GM21447 (cell line): ENCODE measurements at regions not wholly inside any gene's neighbourhood (a gene's known extent, or its start where the extent isn't known, plus 50 kb on each side); places are given as distances from the start of the nearest gene placed in this dataset.

Experiments used
- ATAC-seq: cut with Tn5 transposase; IDR thresholded peaks from one replicate; pipeline ENCODE4 v1.9.1; 2021; ENCODE audit not compliant: unreplicated experiment

DNA sequence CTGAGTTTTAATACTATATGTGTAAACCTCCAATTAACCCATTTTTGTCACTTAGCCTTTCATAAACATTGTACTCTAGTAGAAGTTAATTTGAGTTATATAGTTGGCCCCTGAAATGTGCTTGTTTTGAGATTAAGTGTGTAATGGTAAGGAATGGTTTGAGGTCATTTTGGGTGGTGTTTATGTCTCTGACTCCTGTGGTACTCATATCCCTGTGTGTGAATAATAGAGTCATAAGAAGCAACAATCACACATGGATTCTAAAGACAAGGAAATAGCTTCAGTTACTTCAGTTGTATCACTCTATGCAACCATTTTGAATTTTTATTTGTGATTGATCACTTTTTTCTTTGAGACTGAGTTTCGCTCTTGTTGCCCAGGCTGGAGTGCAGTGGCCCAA, 408.5 kb downstream of the MFSD1 start:
- ATAC-seq: no peak

DNA sequence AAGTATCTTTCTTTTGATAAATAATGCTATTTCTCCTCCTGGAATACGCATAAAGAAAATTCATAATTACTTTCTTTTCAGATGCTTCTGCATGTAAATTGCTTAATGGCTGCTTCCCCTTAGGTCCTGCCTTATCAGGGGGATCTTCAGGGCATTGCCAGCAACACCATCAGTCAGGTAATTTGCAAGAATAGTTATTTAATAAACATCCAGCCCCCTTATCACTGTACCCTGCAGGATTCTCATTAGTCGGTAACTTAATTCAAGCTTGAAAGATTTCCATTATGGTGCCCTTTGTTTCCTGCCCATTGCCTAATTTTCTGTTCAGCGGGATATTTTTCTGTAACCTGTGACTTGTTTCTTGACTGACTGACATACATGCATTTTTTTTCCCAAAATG, 414.5 kb downstream of the MFSD1 start:
- no peak for ATAC-seq

DNA sequence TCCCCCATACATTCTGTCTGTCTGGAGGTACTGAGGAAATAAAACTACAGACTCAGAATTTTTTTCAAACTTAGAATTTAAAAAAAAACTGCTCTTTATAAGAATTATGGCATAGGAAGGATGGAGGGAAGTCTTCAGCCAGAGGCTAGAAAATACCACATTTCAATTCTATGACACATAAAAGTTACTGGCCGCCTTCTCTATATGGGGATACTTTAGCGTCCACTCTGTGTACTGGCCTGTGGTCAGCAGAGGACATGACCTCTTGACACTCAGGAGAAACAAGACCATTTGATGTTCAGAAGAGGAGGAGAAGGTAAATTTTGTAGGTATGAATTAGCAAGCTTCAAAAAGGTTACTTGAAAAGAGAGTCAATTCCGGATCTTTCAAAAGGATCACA, 417.4 kb downstream of the MFSD1 start:
- no peak for ATAC-seq

DNA sequence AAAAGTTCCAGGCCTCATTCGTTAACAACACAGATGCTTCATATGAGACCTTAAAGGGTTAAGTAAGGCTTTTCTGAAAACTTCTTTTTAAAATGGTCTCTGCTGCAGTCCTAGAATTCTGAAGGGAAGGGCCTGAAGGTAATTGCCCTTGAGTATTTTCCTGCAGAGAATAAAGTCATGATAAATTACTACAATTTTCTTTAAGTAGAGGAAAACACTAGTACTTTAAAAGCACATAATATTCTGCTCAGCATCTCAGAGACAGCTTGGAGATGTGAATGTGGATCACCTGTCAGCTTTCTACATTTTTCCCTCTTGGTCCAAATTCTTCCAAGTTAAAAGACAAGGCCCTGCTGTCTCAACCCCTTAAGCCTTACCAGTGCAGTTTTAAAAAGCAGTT, 419.5 kb downstream of the MFSD1 start:
- ATAC-seq: no peak

DNA sequence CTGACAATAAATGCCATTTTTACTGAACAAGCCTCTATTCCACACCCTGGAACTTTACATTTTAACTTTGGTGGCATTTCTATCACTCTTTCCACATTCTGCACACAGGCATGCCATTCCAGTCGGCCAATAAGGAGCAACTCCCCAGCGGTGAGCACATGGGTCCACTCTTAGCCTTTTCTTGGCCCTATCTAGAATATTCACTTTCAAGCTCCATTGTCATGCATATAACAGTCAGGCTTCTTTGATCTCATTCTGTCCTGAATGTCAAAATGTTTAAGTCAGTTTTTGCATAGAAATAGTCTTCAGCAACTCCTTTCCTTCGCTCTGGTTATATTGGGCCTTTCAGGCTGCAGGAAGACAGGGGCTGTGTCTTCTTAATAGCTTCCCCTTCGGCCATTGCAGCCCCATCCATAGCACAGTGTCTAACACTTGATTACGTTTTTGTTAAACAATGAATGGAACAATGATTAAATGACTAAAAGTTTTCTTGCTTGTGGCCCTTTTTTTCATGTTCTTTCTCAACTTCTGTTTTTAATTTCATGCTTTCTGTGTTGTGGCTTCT, 427.3 kb downstream of the MFSD1 start:
- no peak for ATAC-seq

DNA sequence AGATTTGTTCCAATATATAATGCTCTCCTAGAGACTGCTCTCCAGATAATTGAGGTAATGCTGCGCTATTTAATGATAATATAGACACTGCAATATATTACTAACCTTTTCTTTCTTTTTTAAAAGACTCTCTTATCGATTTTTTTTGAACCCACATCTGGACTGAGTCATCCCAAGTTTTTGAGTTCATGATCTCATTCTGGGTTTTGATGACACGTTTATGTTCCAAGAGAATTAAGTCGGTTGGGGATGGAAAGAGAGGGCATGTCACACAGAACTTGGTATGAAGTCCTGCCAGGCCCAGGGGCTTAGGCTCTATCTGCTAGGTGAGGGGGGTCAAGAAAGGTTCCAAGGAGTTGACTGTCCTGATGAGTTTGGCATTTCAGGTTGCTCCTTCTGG, 431.1 kb downstream of the MFSD1 start:
- no peak for ATAC-seq

DNA sequence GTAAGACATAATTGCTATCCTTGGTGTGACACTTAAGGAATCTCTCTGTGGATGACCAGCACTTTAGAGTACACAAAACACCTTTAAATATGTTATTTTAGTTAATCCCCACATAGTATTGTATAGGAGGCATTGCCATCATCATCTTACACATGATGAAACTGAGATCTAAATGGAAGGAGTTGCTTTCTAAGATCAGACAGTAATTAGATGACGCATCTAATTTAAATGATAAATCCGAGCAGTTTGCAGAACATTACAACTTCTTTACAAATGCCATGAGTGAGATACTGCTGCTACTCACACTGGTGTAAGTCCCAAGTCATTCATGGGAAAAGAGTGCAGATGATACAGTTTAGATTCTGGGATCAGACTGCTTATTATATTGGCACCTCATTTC, 431.9 kb downstream of the MFSD1 start:
- no peak for ATAC-seq

DNA sequence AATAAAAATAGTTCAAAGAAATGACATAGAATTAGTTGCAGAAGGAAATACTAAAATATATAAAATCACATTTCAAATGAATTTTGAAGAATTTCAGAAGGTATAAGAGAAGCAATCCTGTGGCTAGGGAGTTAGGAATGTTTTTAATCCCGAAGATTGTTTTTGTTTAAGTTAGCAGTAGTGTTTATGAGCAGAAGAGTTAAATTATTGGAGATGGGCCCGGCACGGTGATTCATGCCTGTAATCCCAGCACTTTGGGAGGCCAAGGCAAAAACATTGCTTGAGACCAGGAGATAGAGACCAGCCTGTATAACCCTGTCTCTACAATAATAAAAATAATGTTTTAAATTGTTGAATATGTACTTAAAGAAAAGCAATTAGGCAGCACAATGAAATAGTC, 432.5 kb downstream of the MFSD1 start:
- ATAC-seq: no peak

DNA sequence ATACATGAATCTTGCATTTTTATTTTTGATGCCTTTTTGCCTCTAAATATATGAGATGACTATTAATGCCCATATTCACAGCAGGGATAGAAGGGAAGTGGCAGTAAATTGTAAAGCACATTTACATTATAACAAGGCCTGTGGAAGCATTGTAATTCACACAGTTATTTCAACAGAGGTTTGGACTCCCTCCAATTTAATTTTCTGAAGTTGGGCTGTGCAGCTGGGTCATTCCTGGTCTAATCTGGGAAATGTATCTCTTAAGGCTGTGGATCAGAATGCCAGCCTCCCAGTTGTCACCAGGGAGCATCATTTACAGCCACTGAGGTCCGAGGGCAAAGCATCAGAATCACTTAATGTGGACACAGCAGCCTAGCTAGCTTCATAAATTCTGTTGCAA, 434.5 kb downstream of the MFSD1 start:
- ATAC-seq: no peak

DNA sequence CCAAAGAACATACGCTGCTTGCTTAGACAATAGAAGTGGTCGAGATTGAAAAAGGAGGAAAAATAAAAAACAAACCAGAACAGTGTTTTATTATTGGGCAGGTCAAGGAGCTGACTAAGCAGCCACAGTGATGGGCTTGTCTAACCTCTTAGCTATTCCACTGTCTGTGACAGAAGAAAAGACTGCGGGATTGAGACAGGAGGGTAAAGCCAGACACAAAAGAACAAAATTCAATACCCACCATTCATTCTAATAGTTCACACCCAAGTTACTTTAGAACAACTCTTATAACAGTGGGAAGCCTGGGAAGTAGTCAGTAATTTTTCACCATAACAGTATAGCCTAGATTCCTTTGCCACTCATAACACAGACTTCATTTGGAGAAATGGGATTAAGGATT, 435.4 kb downstream of the MFSD1 start:
- no peak for ATAC-seq

DNA sequence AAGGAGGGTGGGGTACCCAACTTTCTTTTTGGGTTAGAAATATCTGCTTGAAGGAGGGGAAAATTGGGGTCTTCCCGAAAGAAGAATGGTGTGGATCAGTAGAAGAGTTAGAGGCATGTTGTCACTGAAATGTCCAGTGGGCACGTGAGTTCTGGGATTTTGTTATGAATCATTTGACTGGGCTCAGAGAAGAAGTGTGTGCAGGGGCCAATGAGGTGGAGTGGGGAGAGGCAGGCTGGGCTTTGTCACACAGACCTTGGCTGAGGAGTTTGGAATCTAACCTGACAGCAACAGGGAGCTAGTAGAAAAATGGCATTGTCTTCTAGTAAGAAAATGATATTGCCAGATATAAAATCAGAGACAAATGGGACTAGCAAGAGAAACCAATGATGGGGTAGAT, 436.8 kb downstream of the MFSD1 start:
- no peak for ATAC-seq

DNA sequence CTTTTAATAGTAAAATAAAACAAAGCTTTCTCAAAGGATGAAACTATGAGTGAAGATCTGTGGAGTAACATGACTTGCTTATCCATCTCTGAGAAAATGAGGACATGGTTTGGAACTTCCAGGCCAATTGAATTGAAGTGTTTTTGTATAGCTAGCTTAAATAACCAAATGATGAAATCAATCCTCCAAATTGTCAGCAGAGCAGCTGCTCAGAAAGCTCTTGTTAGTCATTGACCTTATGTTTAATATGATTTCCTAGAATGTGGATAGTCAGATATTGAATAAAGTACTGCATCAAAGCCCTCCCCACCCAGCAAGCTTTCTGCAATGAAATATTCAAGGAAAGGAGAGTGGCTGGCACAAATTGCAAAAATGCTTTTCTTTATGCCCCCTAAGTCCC, 437.2 kb downstream of the MFSD1 start:
- no peak for ATAC-seq

DNA sequence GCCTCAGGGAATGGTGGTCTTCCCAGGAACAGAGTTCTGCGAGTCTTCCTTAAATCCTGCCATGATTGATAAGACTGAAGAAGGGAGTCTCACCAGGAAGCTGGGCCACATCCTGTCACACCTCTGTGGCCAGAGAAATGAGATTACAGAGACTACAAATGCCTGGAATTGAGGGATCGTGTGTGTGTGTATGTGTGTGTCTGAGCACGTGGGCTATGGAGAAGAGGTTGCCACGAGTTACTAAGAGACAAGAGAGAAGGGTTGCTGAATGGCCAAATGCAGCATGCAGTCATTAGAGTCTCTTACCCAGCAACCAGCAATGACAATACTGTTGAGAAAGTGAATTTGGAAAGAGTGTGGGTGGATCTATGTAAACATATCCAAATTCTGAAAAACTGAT, 443.1 kb downstream of the MFSD1 start:
- no peak for ATAC-seq

DNA sequence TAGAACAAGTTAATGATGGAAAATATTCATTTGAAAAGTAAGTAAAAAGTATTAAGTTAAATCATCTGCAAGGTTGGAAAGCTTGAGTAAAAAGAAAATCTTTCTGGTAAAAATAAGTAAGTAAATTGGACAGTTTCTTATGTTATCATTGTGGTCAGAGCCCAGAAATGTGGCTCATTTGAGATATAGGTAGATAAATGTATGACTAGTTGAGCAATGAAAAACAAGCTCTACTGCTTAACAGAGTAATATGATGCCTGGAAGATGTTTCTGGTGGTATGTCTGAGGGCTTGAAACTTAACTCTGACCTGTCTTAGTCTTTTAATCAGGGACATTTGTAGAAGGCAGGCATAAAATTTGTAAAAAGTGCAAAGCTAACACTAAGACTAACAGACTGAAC, 444.0 kb downstream of the MFSD1 start:
- no peak for ATAC-seq

DNA sequence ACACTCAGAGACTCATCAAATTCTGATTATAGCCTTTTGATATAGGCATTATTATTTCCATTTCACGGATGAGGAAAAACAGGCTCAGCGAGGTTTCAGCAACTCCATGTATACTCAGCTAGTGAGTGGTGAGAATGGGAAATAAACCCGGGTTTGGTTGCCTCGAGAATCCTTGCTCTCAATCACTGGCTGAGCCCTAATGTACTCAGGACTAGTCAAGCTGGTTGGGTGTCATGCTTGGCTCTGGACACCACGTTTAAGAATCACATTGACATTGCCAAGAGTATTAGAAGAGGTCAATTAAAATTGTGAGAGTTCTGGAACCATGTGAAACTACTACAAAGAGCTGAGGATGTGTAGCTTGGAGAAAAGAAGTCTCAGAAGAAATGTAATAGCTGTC, 444.5 kb downstream of the MFSD1 start:
- no peak for ATAC-seq

DNA sequence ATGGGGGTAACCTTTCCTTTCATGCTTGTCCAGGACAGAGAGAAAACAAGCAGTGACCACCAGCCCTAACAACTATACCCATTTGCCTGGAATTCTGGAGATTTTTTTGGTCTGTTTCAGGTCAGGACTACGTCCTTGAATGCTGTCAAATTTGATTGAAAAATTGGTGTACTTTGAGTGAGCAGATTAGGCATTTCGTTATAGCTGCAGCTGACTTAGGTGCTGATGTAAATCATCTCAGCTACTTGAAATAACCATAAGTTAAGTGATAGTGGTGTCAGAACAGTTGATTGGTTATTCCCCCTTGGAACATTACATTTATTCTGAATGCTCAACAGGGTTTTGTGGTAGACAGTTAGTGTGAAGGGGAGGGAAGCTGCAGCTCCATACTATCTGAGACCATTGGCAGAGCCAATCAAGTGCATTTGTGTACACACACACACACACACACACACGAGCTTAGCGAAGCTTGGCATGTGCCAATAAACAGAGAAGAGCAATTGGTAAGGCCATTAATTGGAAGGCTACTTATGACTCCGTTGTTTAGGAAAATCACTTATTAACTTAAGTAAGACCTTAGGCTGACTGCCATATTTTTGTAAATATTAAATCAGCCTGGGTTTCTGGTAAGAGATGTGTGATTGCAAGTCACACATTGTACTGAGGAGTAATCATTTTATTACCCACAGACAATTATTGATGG, 447.8 kb downstream of the MFSD1 start:
- no peak for ATAC-seq

DNA sequence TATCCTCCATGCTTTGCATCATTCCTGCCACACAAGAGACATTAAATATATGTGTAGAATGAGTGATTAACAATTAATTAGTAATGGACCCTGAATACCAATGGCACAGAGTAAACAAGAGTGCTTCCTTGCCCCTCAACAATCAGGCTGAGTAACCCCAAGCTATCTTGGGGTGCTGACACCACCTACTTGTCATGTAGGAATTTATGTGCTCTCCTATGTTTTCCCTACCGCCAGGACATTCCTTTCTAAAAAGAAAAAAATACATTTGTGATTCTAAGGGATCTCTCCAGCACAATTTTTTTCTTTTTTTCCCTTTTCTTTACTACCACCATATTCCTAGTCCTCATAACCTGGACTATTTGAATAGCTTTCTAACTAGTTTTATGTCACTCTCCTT, 449.1 kb downstream of the MFSD1 start:
- no peak for ATAC-seq

DNA sequence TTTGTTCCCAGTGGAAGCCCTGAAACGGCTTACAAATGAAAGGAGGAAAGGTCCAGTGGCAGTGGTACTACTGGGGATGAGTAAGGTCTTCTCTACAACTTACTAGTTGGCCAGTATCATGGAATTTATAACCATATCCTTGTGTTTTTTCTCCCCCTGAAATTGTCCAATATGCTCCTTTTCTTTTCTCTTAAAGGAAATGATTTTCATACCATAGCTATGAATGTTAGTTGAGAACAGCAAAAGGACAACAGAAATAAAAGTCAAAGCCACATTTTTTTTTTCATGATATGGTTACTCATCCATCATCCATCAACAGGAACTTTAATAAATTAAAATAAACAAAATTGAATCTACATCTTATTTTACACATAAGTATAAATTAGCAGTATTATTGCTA, 450.4 kb downstream of the MFSD1 start:
- no peak for ATAC-seq

DNA sequence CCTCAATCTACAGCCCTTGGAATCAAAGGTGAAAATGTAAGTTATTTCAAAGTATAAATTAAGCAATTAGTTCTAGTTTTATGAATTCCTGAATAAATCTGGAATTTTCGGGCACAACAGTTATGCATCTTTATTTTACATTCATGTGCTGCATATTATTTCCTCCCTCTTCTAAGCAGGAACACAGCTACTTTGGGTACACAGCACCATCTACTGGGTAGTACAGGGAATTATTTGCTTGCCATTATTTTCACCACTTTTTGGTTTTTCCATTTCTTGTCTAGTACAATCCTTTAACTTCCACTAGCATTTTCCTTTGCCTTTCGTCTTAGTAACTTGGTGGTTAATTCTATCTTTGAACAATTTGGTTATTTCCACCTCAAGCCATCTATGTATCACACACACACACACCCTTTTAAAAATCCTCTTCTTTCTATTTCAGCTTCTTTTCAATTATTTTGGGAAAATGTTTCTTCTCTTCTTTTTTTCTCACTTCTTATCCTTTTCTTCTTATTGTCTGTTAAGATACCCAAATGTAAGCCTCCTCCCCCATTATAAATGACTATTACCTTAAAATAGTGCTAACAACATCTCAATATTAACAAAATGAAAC, 451.0 kb downstream of the MFSD1 start:
- no peak for ATAC-seq

DNA sequence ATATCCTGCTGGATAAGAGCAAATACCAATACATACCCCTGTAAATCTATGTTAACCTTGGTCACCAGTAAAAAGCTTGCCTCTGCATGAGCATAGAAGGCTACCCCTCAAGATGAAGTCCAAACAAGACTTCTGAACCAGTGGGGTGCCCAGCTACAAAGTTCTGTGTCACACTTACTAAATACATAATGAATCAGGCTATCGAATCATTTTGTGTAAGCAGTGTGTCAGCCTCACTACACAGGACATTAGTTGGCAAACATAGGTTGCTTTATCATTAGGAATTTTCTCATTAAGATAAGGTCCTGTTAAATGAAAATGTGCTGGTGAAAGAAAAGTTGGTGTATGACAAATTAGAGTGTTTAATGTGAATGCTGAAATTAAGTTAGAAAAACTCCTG, 452.0 kb downstream of the MFSD1 start:
- no peak for ATAC-seq

DNA sequence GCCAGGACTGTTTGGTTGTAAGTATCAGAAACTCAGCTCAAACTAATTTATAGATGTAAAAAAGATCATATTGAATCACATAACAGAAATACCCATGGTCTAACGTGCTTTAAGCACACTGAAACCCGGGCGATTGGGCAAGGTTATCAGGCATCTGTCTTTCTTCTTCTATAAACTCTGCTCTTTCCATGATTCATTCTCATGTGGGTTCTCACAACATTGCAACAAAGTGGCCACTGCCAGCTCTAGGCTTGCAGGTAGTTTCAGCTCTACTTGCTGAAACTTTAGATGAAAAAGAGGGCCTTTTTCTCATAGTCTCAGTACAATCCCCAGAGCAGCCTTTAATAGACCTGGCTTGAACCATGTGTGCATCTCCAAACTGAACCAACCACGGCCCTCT, 456.1 kb downstream of the MFSD1 start:
- no peak for ATAC-seq

DNA sequence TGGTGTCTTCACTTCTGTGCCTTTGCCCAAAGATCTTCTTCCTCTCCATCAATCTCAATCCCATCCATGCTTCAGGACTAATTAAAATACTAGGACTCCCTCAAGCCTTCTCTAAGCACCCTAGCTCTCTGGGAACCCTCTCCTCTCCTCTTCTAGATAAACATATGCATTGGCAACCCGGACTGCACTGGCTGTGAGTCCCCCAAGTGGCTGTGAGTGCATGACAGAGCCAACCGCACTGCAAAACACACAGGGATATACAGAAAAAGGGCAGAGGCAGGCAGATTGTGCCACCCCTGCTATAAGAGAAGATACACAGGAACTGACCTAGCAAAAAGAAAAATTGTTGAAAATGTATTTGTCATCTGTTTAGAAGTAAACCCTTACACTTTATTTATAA, 457.1 kb downstream of the MFSD1 start:
- ATAC-seq: no peak
